ENCODE measurements at regions not wholly inside any gene's neighbourhood (a gene's known extent, or its start where the extent isn't known, plus 50 kb on each side); places are given as distances from the start of the nearest gene placed in this dataset.

DNA sequence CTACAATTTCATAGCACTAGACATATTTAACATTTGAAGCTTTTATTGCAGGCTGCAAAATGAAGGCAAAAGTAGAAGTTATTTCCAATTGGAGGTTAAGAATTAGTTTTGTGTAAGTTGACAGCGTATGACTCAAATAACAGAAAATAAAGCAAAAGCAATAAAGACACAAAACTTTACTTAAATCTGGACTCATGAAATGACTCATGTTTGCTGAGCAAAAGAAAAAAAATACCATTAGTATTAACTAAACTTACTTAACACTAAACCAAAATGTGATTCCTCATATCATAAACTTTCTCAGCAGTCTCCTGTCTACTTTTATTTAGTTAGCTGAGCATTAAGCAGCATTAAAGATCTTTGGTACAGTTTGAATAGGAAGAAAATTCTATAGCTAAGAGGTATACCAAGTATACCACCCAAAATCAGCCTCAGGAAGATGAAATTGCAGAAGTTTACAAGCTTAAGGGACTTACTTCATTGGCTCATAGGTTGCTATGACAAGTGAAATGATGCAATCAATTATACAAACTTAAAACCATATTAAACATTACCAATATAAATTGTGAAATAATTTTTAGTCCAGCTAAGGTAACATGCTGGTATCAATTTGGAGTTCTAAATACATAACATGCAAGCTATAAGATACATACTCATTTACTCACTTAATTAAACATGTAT lies 1131.4 kb downstream of the XPNPEP1 start:
- no peak for FAIRE-seq
- Histone ChIP-seq H2AFZ (ENCODE audit: low read length) (no peak overlapping the region), H2BK15ac (ENCODE audit: low read length) (no peak overlapping the region), H2BK20ac (ENCODE audit: low read length) (no peak overlapping the region), H3K18ac (ENCODE audit: extremely low read depth, low read length) (no peak overlapping the region), H2BK5ac (ENCODE audit: low read depth, low read length) (no peak overlapping the region), H3K36me3 (ENCODE audit: control insufficient read depth in 2 of 4, insufficient read depth in 4 of 4, low read length in 3 of 4) (no peaks in the 10 kb centered on the region), H3K9me3 (ENCODE audit: insufficient read depth in 2 of 2, low read depth in 1 of 2, low read length in 1 of 2) (no peaks in the 10 kb centered on the region), H3K9ac (replicated peaks in 1 of 4; ENCODE audit: extremely low read depth in 1 of 4, low read depth in 3 of 4, low read length in 3 of 4) (no peak overlapping the region), H2BK120ac (replicated peaks; ENCODE audit: low read depth, low read length) (no peak overlapping the region), H3K4me3 (ENCODE audit: extremely low read depth in 1 of 4, insufficient read depth in 2 of 4, low read depth in 3 of 4, low read length in 4 of 4) (no peak overlapping the region), H3K14ac (ENCODE audit: insufficient read length) (no peak overlapping the region), H3K56ac (replicated peaks; ENCODE audit: insufficient read length, low read depth, low read length) (no peak overlapping the region), H3K23ac (ENCODE audit: insufficient read length) (no peak overlapping the region), H3K79me1 (ENCODE audit: low read depth, low read length) (no peaks in the 10 kb centered on the region), H2AK5ac (ENCODE audit: low read depth, low read length) (no peak overlapping the region), H2BK12ac (ENCODE audit: low read depth, low read length) (no peak overlapping the region), H4K20me1 (replicated peaks in 1 of 2; ENCODE audit: control insufficient read depth in 1 of 2, insufficient read depth in 2 of 2, low read length in 2 of 2) (no peaks in the 10 kb centered on the region), H3K4ac (replicated peaks; ENCODE audit: insufficient read length, low read depth, low read length) (no peak overlapping the region), H3K27ac (ENCODE audit: low read depth, low read length) (no peak overlapping the region), H4K91ac (replicated peaks; ENCODE audit: insufficient read length, low read length) (no peak overlapping the region), H3K27me3 (replicated peaks in 1 of 4; ENCODE audit: control insufficient read depth in 3 of 4, extremely low read depth in 1 of 4, insufficient read depth in 3 of 4, low read length in 3 of 4) (no peaks in the 10 kb centered on the region), H4K5ac (ENCODE audit: insufficient read length, low read depth, low read length) (no peak overlapping the region), H4K8ac (ENCODE audit: extremely low read depth, insufficient read depth, low read length) (no peak overlapping the region), H3K4me2 (ENCODE audit: insufficient read depth in 1 of 2, low read depth in 2 of 2, low read length in 2 of 2) (no peak overlapping the region), H3K23me2 (ENCODE audit: low read depth, low read length) (no peaks in the 10 kb centered on the region), H3K4me1 (replicated peaks in 1 of 4; ENCODE audit: control insufficient read depth in 3 of 4, insufficient read depth in 4 of 4, low read length in 3 of 4) (no peaks in the 10 kb centered on the region), H3K79me2 (ENCODE audit: control insufficient read depth in 1 of 2, insufficient read depth in 2 of 2, low read length in 2 of 2) (no peaks in the 10 kb centered on the region)
- WGBS, 2 experiments (ENCODE audit: extremely low coverage in 1 of 2, insufficient coverage in 1 of 2, insufficient read length in 1 of 2, insufficient replicate concordance in 2 of 2, low coverage in 1 of 2, low lambda C conversion rate in 2 of 2, missing lambda C conversion rate in 1 of 2): 81% methylated on average over 1 of the region's 1 CpG; no CpG with 5 or more reads in 1 of the 2 experiments
- ChIA-PET CTCF (ENCODE audit: partially characterized antibody) (interaction anchor here (0.9 kb wide), 2 partner anchors 27 to 120 kb away, joined by 4 read pairs; no protein-coding TSS in a partner anchor), POLR2A (ENCODE audit: partially characterized antibody) (no interaction called here)
- DNase-seq (ENCODE audit: low read depth in 1 of 2, low spot score in 2 of 2): no peak
- TF ChIP-seq TEAD4 (IDR thresholded peaks at IDR 0.05; ENCODE audit: low read depth, low read length) (no peak), POLR2AphosphoS5 (IDR thresholded peaks at IDR 0.05; ENCODE audit: low read depth, low read length) (no peak), SP1 (IDR thresholded peaks at IDR 0.05; ENCODE audit: low read depth, low read length) (no peak), MAFK (IDR thresholded peaks at IDR 0.05; ENCODE audit: low read depth, low read length) (no peak), JUND (IDR thresholded peaks at IDR 0.05; ENCODE audit: low read length) (no peak), MAX (IDR thresholded peaks at IDR 0.05) (no peak), CREB1 (IDR thresholded peaks at IDR 0.05) (no peak), SIRT6 (IDR thresholded peaks at IDR 0.05; ENCODE audit: low read length) (no peak), BCL11A (IDR thresholded peaks at IDR 0.05; ENCODE audit: low read depth in 2 of 2, low read length in 2 of 2) (no peak), RBBP5 (IDR thresholded peaks at IDR 0.05; ENCODE audit: borderline replicate concordance, low read depth, low read length) (no peak), POLR2A (IDR thresholded peaks at IDR 0.05; ENCODE audit: control extremely low read depth in 1 of 2, low read depth in 2 of 2, low read length in 2 of 2) (no peak), CHD2 (IDR thresholded peaks at IDR 0.05; ENCODE audit: low read length) (no peak), SIX5 (IDR thresholded peaks at IDR 0.05; ENCODE audit: low read depth, low read length) (no peak), KDM1A (IDR thresholded peaks at IDR 0.05; ENCODE audit: borderline replicate concordance, low read length) (no peak)
- TF ChIP-seq, protein P1, sequence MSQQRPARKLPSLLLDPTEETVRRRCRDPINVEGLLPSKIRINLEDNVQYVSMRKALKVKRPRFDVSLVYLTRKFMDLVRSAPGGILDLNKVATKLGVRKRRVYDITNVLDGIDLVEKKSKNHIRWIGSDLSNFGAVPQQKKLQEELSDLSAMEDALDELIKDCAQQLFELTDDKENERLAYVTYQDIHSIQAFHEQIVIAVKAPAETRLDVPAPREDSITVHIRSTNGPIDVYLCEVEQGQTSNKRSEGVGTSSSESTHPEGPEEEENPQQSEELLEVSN (IDR thresholded peaks at IDR 0.05): no peak
